ENCODE measurements at regions not wholly inside any gene's neighbourhood (a gene's known extent, or its start where the extent isn't known, plus 50 kb on each side); places are given as distances from the start of the nearest gene placed in this dataset.
A peak's percentile ranks its signal among the peaks of the same experiment; 100 is the strongest.

DNA sequence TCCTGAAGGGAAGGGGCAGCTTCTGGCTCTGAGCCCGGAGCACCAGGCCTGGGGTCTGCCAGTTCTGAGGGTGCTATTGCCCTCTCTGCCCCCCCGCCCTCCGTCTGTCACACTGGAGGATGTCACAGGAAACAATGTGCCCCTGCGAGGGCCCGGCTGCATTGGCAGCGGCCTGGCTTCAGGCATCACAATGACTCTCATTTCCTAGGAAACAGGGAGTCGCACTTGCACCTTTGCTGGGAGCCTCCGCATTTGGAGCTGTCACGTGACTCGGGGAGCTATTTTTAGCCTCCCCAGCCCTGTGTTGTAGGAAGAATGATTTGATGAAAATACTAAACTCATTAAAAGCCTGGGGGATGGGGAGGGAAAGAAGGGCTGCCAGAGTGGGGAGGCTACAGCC, 518.9 kb downstream of the SHQ1 start:
- no peak overlapping the region for H3K27ac ChIP-seq (ENCODE audit: low read depth, low read length)
- H3K9ac ChIP-seq (replicated peaks in 1 of 4; ENCODE audit: extremely low read depth in 1 of 4, low read depth in 3 of 4, low read length in 3 of 4), result no peak overlapping the region
- no peak overlapping the region for H3K14ac ChIP-seq (ENCODE audit: insufficient read length)
- 68% methylated on average over 10 of the region's 10 CpGs; no CpG with 5 or more reads in 1 of the 2 experiments for WGBS, 2 experiments (ENCODE audit: extremely low coverage in 1 of 2, insufficient coverage in 1 of 2, insufficient read length in 1 of 2, insufficient replicate concordance in 2 of 2, low coverage in 1 of 2, low lambda C conversion rate in 2 of 2, missing lambda C conversion rate in 1 of 2)
- H3K4me2 ChIP-seq (ENCODE audit: insufficient read depth in 1 of 2, low read depth in 2 of 2, low read length in 2 of 2), result no peak overlapping the region
- H3K23ac ChIP-seq (ENCODE audit: insufficient read length), result no peak overlapping the region
- DNase-seq (ENCODE audit: low read depth in 1 of 2, low spot score in 2 of 2) (no peak), FAIRE-seq (no peak)
- no peak overlapping the region for H2AFZ ChIP-seq (ENCODE audit: low read length)
- H4K20me1 ChIP-seq (replicated peaks in 1 of 2; ENCODE audit: control insufficient read depth in 1 of 2, insufficient read depth in 2 of 2, low read length in 2 of 2), result peaks cover 0 to 2% of the 10 kb centered on the region in 2 experiments
- H3K4me3 ChIP-seq (ENCODE audit: extremely low read depth in 1 of 4, insufficient read depth in 2 of 4, low read depth in 3 of 4, low read length in 4 of 4), result no peak overlapping the region
- no peak overlapping the region for H4K5ac ChIP-seq (ENCODE audit: insufficient read length, low read depth, low read length)
- no peak overlapping the region; the same call in 1 of the 2 replicates for H2BK12ac ChIP-seq (ENCODE audit: low read depth, low read length)
- H3K56ac ChIP-seq (replicated peaks; ENCODE audit: insufficient read length, low read depth, low read length), result no peak overlapping the region
- ChIA-PET CTCF (ENCODE audit: partially characterized antibody) (interaction anchor here (0.8 to 4.4 kb wide), 2 partner anchors 11 to 15 kb away, joined by 3 to 14 read pairs; no protein-coding TSS in a partner anchor), POLR2A (ENCODE audit: partially characterized antibody) (no interaction called here)
- no peaks in the 10 kb centered on the region for H3K36me3 ChIP-seq (ENCODE audit: control insufficient read depth in 2 of 4, insufficient read depth in 4 of 4, low read length in 3 of 4)
- no peak overlapping the region for H3K4ac ChIP-seq (replicated peaks; ENCODE audit: insufficient read length, low read depth, low read length)
- H3K79me2 ChIP-seq (ENCODE audit: control insufficient read depth in 1 of 2, insufficient read depth in 2 of 2, low read length in 2 of 2), result no peaks in the 10 kb centered on the region
- H4K8ac ChIP-seq (ENCODE audit: extremely low read depth, insufficient read depth, low read length), result no peak overlapping the region
- H2BK5ac ChIP-seq (ENCODE audit: low read depth, low read length), result no peak overlapping the region
- peaks cover 10% of the 10 kb centered on the region; the same call in 1 of the 2 replicates for H3K23me2 ChIP-seq (ENCODE audit: low read depth, low read length)
- no peak overlapping the region for H2AK5ac ChIP-seq (ENCODE audit: low read depth, low read length)
- H3K18ac ChIP-seq (ENCODE audit: extremely low read depth, low read length), result no peak overlapping the region
- H3K79me1 ChIP-seq (ENCODE audit: low read depth, low read length), result no peaks in the 10 kb centered on the region
- peak overlapping the region; percentile 36 for H4K91ac ChIP-seq (replicated peaks; ENCODE audit: insufficient read length, low read length)
- no peak for TF ChIP-seq BACH1 (IDR thresholded peaks at IDR 0.05; ENCODE audit: low read length)
- no peak for TF ChIP-seq YY1 (IDR thresholded peaks at IDR 0.05; ENCODE audit: low read depth, low read length)
- TF ChIP-seq, protein P1, sequence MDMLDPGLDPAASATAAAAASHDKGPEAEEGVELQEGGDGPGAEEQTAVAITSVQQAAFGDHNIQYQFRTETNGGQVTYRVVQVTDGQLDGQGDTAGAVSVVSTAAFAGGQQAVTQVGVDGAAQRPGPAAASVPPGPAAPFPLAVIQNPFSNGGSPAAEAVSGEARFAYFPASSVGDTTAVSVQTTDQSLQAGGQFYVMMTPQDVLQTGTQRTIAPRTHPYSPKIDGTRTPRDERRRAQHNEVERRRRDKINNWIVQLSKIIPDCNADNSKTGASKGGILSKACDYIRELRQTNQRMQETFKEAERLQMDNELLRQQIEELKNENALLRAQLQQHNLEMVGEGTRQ (IDR thresholded peaks at IDR 0.05; ENCODE audit: low read length), result peak; percentile 44; the same call in 1 of the 2 replicates
- TF ChIP-seq RAD21 (IDR thresholded peaks at IDR 0.05 in 1 of 2, conservative IDR thresholded peaks at IDR 0.05 in 1 of 2; ENCODE audit: low read depth in 2 of 2, low read length in 2 of 2), result no peak
- no peak for TF ChIP-seq PHF8 (conservative IDR thresholded peaks at IDR 0.05; ENCODE audit: low read depth, low read length)
- H2BK20ac ChIP-seq (ENCODE audit: low read length), result no peak overlapping the region; the same call in 1 of the 2 replicates
- H2BK120ac ChIP-seq (replicated peaks; ENCODE audit: low read depth, low read length), result no peak overlapping the region
- H3K9me3 ChIP-seq (ENCODE audit: insufficient read depth in 2 of 2, low read depth in 1 of 2, low read length in 1 of 2), result no peaks in the 10 kb centered on the region
- peaks cover 2 to 8% (median 4%) of the 10 kb centered on the region in 4 experiments; a peak in 6 of 7 replicates for H3K4me1 ChIP-seq (replicated peaks in 1 of 4; ENCODE audit: control insufficient read depth in 3 of 4, insufficient read depth in 4 of 4, low read length in 3 of 4)
- H2BK15ac ChIP-seq (ENCODE audit: low read length), result 0 out of 2 replicates have a peak overlapping the region, but pooled peaks have one; percentile 9
- H3K27me3 ChIP-seq (replicated peaks in 1 of 4; ENCODE audit: control insufficient read depth in 3 of 4, extremely low read depth in 1 of 4, insufficient read depth in 3 of 4, low read length in 3 of 4), result no peaks in the 10 kb centered on the region; a peak in 1 of 7 replicates

All from H1 (cell line).